ENCODE measurements at regions not wholly inside any gene's neighbourhood (a gene's known extent, or its start where the extent isn't known, plus 50 kb on each side); places are given as distances from the start of the nearest gene placed in this dataset.
"Not testable (repeated sequence)": the region's sequence is repeated elsewhere in the genome, so short reads cannot be mapped to it uniquely, and the experiment has no call there.

DNA sequence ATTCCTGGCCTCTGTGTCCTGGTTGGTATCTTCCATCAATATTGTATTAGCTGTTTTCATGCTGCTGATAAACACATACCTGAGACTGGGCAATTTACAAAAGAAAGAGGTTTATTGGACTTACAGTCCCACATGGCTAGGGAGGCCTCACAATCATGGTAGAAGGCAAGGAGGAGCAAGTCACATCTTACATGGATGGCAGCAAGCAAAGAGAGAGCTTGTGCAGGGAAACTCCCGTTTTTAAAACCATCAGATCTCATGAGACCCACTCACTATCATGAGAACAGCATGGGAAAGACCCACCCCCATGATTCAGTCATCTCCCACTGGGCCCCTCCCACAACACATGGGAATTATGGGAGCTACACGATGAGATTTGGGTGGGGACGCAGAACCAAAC is 265.3 kb upstream of the IL12B start:
- TF ChIP-seq, protein P1, sequence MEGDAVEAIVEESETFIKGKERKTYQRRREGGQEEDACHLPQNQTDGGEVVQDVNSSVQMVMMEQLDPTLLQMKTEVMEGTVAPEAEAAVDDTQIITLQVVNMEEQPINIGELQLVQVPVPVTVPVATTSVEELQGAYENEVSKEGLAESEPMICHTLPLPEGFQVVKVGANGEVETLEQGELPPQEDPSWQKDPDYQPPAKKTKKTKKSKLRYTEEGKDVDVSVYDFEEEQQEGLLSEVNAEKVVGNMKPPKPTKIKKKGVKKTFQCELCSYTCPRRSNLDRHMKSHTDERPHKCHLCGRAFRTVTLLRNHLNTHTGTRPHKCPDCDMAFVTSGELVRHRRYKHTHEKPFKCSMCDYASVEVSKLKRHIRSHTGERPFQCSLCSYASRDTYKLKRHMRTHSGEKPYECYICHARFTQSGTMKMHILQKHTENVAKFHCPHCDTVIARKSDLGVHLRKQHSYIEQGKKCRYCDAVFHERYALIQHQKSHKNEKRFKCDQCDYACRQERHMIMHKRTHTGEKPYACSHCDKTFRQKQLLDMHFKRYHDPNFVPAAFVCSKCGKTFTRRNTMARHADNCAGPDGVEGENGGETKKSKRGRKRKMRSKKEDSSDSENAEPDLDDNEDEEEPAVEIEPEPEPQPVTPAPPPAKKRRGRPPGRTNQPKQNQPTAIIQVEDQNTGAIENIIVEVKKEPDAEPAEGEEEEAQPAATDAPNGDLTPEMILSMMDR (IDR thresholded peaks at IDR 0.05 in 2 of 3, conservative IDR thresholded peaks at IDR 0.05 in 1 of 3; ENCODE audit: insufficient read depth in 2 of 3, low read depth in 1 of 3, low read length in 3 of 3), result not testable (repeated sequence)
- TF ChIP-seq PTBP1 (IDR thresholded peaks at IDR 0.05; ENCODE audit: low read depth, low read length); EGR1 (conservative IDR thresholded peaks at IDR 0.05): not testable (repeated sequence)
- TF ChIP-seq, protein P2, sequence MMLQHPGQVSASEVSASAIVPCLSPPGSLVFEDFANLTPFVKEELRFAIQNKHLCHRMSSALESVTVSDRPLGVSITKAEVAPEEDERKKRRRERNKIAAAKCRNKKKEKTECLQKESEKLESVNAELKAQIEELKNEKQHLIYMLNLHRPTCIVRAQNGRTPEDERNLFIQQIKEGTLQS (IDR thresholded peaks at IDR 0.05), result not testable (repeated sequence)
- TF ChIP-seq, protein P2 (CRISPR knock-in tag; conservative IDR thresholded peaks at IDR 0.05), result not testable (repeated sequence)
